ENCODE measurements at regions not wholly inside any gene's neighbourhood (a gene's known extent, or its start where the extent isn't known, plus 50 kb on each side); places are given as distances from the start of the nearest gene placed in this dataset.

DNA sequence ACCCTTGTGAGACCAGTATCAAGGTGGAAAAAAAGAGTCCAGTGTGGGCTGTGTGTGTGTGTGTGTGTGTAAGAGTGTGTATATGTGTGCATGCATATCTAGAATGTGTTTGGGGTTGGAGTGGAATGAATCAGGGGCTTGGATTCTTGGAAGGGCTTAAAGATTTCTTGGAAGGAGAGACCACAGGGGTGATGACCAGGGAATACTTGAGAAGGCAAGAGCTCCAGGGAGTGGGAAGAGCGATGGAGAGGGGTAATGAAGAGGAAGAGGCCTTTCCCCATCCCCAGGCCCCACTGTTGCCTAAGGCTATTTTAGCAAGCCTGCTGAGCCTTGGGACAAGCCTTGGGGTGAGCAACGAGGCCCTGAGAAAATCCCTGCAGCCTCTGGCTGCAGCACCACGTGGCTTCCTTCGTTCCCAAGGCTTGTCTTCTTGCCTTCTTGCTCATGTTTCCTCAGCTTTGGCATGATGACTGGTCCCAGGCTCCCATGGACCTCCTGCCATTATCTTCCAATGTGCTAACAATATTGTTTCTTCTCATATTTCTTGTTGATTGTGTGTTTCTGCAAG, 663.4 kb downstream of the INHBA start:
- Histone ChIP-seq H3K36me3 (no peaks in the 10 kb centered on the region), H3K4me3 (no peak overlapping the region), H3K4me1 (no peaks in the 10 kb centered on the region), H3K9me3 (peaks cover 0 to 7% (median 6%) of the 10 kb centered on the region in 4 donors), H3K27ac (replicated peaks in 1 of 4) (no peak overlapping the region), H3K27me3 (no peaks in the 10 kb centered on the region)
- no peak for TF ChIP-seq EP300 (IDR thresholded peaks at IDR 0.05)
- TF ChIP-seq, protein P1, sequence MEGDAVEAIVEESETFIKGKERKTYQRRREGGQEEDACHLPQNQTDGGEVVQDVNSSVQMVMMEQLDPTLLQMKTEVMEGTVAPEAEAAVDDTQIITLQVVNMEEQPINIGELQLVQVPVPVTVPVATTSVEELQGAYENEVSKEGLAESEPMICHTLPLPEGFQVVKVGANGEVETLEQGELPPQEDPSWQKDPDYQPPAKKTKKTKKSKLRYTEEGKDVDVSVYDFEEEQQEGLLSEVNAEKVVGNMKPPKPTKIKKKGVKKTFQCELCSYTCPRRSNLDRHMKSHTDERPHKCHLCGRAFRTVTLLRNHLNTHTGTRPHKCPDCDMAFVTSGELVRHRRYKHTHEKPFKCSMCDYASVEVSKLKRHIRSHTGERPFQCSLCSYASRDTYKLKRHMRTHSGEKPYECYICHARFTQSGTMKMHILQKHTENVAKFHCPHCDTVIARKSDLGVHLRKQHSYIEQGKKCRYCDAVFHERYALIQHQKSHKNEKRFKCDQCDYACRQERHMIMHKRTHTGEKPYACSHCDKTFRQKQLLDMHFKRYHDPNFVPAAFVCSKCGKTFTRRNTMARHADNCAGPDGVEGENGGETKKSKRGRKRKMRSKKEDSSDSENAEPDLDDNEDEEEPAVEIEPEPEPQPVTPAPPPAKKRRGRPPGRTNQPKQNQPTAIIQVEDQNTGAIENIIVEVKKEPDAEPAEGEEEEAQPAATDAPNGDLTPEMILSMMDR (IDR thresholded peaks at IDR 0.05), result no peak
- DNase-seq (ENCODE audit: extremely low spot score), result peak; percentile 81
- WGBS, result 89% methylated on average over 4 of the region's 4 CpGs
- intact Hi-C loops (cut with DNase I), result no loop called here

DNA sequence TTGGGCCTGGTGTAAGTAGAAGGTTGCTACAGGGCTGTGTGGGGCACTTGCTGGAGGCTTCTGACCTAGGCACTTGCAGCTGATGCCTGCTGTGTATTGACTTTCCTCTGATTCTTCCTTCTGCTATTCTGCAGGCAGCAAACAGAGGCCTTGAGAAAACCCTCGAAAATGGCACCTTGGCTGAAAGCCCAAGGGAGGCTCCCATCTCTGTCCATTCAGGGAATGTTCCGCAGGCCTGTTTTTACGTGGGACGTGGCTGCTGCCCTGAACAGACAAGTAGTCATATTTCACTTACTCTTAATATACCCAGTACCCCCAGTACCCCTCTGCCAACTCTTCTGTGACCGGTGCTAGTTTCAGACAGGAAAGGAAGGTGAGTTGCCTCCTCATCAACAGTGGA, 664.7 kb downstream of the INHBA start:
- no peaks in the 10 kb centered on the region for H3K27me3 ChIP-seq
- DNase-seq (ENCODE audit: extremely low spot score), result peak; percentile 84
- WGBS, result 62% methylated on average over 5 of the region's 5 CpGs
- H3K4me3 ChIP-seq, result no peak overlapping the region
- H3K36me3 ChIP-seq, result no peaks in the 10 kb centered on the region
- no peak overlapping the region for H3K27ac ChIP-seq (replicated peaks in 1 of 4)
- no peak for TF ChIP-seq POLR2A (IDR thresholded peaks at IDR 0.05; ENCODE audit: low read depth)
- TF ChIP-seq, protein P1 (IDR thresholded peaks at IDR 0.05), result no peak
- TF ChIP-seq EP300 (IDR thresholded peaks at IDR 0.05), result no peak
- TF ChIP-seq POLR2AphosphoS5 (IDR thresholded peaks at IDR 0.05), result no peak
- H3K9me3 ChIP-seq, result peaks cover 0 to 4% (median 1%) of the 10 kb centered on the region in 4 donors
- intact Hi-C loops (cut with DNase I), result no loop called here
- no peaks in the 10 kb centered on the region for H3K4me1 ChIP-seq

GRCh38 chr7:41037691-41038090, 665.2 kb downstream of the INHBA start:
- Histone ChIP-seq H3K27ac (replicated peaks in 1 of 4) (no peak overlapping the region), H3K4me3 (no peak overlapping the region), H3K27me3 (no peaks in the 10 kb centered on the region), H3K36me3 (no peaks in the 10 kb centered on the region), H3K9me3 (no peaks in the 10 kb centered on the region), H3K4me1 (no peaks in the 10 kb centered on the region)
- DNase-seq (ENCODE audit: extremely low spot score), result no peak
- WGBS, result 84% methylated on average over 5 of the region's 5 CpGs
- intact Hi-C loops (cut with DNase I), result no loop called here
- TF ChIP-seq EP300 (IDR thresholded peaks at IDR 0.05), result no peak
- TF ChIP-seq, protein P1 (IDR thresholded peaks at IDR 0.05), result no peak
- TF ChIP-seq POLR2AphosphoS5 (IDR thresholded peaks at IDR 0.05), result no peak
- no peak for TF ChIP-seq POLR2A (IDR thresholded peaks at IDR 0.05; ENCODE audit: low read depth)

DNA sequence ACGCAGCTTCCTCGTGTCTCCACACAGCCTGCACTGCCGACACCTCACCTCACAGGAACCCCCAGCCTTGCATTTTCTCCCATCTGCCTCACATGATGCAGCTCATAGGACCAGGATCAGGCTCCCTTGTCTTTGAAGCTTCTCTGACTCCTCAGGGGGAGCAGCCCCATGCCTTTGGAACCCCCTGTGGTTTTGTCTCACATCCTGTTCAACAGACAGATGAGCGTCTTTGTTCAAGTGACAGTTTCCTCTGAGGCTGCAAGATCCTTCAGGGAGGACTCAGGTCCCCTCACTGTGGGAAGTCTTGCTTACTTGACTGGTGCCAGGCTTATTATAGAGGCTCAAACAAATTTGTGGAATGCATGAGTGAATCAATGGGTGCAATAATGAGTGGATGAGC, 667.1 kb downstream of the INHBA start:
- Histone ChIP-seq H3K27ac (replicated peaks in 1 of 4) (no peak overlapping the region), H3K36me3 (no peaks in the 10 kb centered on the region), H3K4me3 (no peak overlapping the region), H3K27me3 (no peaks in the 10 kb centered on the region), H3K9me3 (no peaks in the 10 kb centered on the region), H3K4me1 (no peaks in the 10 kb centered on the region)
- DNase-seq (ENCODE audit: extremely low spot score), result no peak
- WGBS, result 82% methylated on average over 4 of the region's 4 CpGs
- intact Hi-C loops (cut with DNase I), result no loop called here
- TF ChIP-seq POLR2AphosphoS5 (IDR thresholded peaks at IDR 0.05) (no peak), EP300 (IDR thresholded peaks at IDR 0.05) (no peak), POLR2A (IDR thresholded peaks at IDR 0.05; ENCODE audit: low read depth) (no peak)
- TF ChIP-seq, protein P1 (IDR thresholded peaks at IDR 0.05), result no peak

GRCh38 chr7:41033500-41033899, 669.4 kb downstream of the INHBA start:
- intact Hi-C loops (cut with DNase I), result no loop called here
- Histone ChIP-seq H3K27me3 (no peaks in the 10 kb centered on the region), H3K4me1 (no peaks in the 10 kb centered on the region), H3K9me3 (no peaks in the 10 kb centered on the region), H3K27ac (replicated peaks in 1 of 4) (no peak overlapping the region), H3K36me3 (no peaks in the 10 kb centered on the region), H3K4me3 (no peak overlapping the region)
- DNase-seq (ENCODE audit: extremely low spot score), result peak; percentile 17
- 93% methylated on average over 1 of the region's 1 CpG for WGBS
- TF ChIP-seq, protein P1 (IDR thresholded peaks at IDR 0.05), result no peak
- TF ChIP-seq POLR2AphosphoS5 (IDR thresholded peaks at IDR 0.05) (no peak), EP300 (IDR thresholded peaks at IDR 0.05) (no peak), POLR2A (IDR thresholded peaks at IDR 0.05; ENCODE audit: low read depth) (no peak)
